LNCaP clone FGC (cell line): ENCODE measurements at regions not wholly inside any gene's neighbourhood (a gene's known extent, or its start where the extent isn't known, plus 50 kb on each side); places are given as distances from the start of the nearest gene placed in this dataset.
A peak's percentile ranks its signal among the peaks of the same experiment; 100 is the strongest.

Experiments
- DNase-seq: peaks from one replicate; pipeline ENCODE4 v3.0.0-alpha.2; 2011; ENCODE audit warnings: low read depth
- H3K4me3 ChIP-seq: 2 replicates; pipeline ENCODE4 v1.5.1; 2011; ENCODE audit warnings: mild to moderate bottlenecking, low read depth, low read length, control low read depth
- TF ChIP-seq, protein P1 (sequence below): IDR thresholded peaks from 2 replicates; pipeline ENCODE4 v1.5.1; 2012; ENCODE audit warnings: mild to moderate bottlenecking; ENCODE audit not compliant: control insufficient read depth, insufficient read depth; ENCODE audit errors: extremely low read depth

DNA sequence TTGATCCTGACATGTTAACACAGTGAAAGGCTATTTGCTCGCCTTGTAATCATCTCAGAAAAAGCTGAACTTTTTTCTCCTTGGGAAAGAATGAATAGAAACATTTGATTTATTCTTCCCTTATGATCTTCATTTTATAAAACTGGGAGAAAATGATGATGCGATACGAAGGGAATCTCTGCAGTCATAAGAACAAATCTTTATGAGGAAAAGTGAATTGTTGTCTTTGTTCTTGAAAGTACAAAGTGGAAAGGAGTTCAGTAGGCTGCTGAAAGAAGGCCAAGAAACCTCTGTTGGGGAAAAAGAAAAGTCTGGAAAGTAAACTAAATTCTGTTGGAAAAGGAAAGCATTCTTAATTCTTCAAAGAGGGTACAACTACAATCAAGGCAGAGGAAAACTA, 248.8 kb downstream of the NSUN3 start:
- no peak overlapping the region for H3K4me3 ChIP-seq
- TF ChIP-seq, protein P1, sequence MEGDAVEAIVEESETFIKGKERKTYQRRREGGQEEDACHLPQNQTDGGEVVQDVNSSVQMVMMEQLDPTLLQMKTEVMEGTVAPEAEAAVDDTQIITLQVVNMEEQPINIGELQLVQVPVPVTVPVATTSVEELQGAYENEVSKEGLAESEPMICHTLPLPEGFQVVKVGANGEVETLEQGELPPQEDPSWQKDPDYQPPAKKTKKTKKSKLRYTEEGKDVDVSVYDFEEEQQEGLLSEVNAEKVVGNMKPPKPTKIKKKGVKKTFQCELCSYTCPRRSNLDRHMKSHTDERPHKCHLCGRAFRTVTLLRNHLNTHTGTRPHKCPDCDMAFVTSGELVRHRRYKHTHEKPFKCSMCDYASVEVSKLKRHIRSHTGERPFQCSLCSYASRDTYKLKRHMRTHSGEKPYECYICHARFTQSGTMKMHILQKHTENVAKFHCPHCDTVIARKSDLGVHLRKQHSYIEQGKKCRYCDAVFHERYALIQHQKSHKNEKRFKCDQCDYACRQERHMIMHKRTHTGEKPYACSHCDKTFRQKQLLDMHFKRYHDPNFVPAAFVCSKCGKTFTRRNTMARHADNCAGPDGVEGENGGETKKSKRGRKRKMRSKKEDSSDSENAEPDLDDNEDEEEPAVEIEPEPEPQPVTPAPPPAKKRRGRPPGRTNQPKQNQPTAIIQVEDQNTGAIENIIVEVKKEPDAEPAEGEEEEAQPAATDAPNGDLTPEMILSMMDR = no peak
- DNase-seq = no peak

- TF ChIP-seq, protein P1 = no peak
- no peak for DNase-seq
Observed at GRCh38 chr3:94314218-94314883, 251.5 kb downstream of the NSUN3 start.

GRCh38 chr3:94317017-94317416, 254.2 kb downstream of the NSUN3 start:
- DNase-seq = no peak
- TF ChIP-seq, protein P1 = no peak
- no peak overlapping the region for H3K4me3 ChIP-seq

More at GRCh38 chr3:94314218-94314883, 251.5 kb downstream of the NSUN3 start:
- H3K4me3 ChIP-seq = no peak overlapping the region

- DNase-seq = no peak
- TF ChIP-seq, protein P1 = no peak
- no peak overlapping the region for H3K4me3 ChIP-seq
Observed at GRCh38 chr3:94323596-94323995, 260.7 kb downstream of the NSUN3 start.

GRCh38 chr3:94331831-94332230, 269.0 kb downstream of the NSUN3 start:
- TF ChIP-seq, protein P1 = no peak
- H3K4me3 ChIP-seq = no peak overlapping the region
- DNase-seq = no peak

GRCh38 chr3:94336046-94336753, 273.3 kb downstream of the NSUN3 start:
- no peak overlapping the region for H3K4me3 ChIP-seq
- TF ChIP-seq, protein P1 = peak; percentile 71
- DNase-seq = peak; percentile 70
